HG03439 (cell line): ENCODE measurements at regions not wholly inside any gene's neighbourhood (a gene's known extent, or its start where the extent isn't known, plus 50 kb on each side); places are given as distances from the start of the nearest gene placed in this dataset.

Experiments used
- ATAC-seq: cut with Tn5 transposase; IDR thresholded peaks from one replicate; pipeline ENCODE4 v1.9.1; 2021; ENCODE audit warnings: mild to moderate bottlenecking, moderate library complexity; ENCODE audit not compliant: unreplicated experiment

- no peak for ATAC-seq
Measured at GRCh38 chr11:127130321-127130720, 129.8 kb upstream of the KIRREL3 start.

DNA sequence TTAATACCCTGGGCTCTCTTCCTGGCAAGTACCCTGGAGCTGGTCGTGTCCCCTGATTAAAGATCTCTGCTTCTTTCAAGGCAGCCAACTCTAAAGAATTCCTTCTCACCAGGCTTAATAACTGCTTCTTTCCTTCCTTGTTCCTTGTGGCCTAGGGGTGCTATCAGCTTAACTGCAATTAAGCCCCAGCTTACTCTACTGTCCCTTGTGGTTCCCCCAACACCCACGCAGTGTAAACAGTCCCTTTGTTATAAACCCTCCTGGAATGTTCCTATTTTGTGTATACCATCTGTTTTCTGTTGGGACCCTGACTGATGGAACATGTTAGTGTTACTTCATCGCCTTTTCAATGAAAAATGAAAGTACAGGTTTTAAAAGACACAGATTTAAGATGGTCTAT is 126.4 kb upstream of the KIRREL3 start:
- no peak for ATAC-seq

DNA sequence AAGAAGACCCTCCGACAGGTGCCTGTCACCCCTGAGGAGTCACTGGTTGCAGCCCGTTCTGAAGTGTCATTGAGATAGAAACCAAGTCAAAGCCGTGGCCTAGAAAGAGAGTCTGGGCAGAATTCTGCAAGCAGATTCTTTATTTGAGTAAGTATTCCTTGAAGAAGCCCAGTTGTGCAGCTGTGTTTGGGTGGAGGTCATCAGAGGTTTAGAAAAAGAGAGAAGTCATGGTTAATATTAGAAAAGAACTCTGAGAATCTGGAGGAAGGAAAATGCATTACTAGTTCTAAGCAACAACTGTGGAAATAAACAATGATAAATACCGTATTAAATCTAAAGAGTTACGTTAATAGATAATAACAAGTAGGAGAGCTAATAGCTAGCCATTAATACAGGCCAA is 118.8 kb upstream of the KIRREL3 start:
- no peak for ATAC-seq

DNA sequence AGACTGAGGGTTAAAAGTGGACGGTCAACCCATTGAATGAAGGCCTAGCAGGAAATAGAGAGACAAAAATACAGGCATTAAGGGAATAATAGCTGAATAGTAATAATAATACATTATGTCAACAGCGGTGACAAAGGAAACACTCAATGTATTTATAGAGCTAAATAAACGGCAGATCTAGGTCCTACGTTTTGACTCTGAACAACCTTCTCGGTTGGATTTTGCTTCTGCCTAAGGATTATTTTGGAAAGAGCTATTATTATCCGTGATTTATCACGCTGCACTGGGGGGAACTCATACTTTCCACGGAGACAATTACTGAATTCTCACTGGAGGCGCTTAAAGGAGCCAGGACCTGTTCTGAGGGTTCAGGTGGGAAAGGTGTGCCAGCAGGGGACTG is 118.2 kb upstream of the KIRREL3 start:
- no peak for ATAC-seq

DNA sequence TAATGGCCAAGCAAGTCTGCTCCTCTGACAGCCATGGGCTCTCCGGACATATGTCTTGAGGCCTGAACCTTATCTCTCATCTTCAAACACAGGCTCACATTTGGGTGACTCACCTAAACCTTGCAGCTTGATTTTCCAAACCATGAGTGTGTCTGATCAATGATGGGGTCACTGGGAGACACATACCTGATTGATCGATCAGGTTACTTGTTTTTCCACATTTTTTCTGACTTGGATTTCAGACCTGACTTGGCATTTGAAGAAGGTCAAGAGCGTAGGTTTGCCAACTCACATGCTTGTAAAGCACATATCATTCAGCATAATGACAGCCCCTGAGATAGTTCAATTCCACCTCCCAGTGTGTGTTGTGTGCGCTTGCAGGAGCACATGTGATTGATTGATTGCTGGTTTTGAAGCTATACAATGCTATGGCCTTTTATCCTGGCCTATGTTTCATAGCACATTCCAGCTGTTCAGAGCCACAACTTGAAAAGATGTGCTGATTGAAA is 116.7 kb upstream of the KIRREL3 start:
- ATAC-seq: no peak

- ATAC-seq: no peak
Measured at GRCh38 chr11:127115844-127116243, 115.3 kb upstream of the KIRREL3 start.

- no peak for ATAC-seq
Measured at GRCh38 chr11:127114035-127114434, 113.5 kb upstream of the KIRREL3 start.

DNA sequence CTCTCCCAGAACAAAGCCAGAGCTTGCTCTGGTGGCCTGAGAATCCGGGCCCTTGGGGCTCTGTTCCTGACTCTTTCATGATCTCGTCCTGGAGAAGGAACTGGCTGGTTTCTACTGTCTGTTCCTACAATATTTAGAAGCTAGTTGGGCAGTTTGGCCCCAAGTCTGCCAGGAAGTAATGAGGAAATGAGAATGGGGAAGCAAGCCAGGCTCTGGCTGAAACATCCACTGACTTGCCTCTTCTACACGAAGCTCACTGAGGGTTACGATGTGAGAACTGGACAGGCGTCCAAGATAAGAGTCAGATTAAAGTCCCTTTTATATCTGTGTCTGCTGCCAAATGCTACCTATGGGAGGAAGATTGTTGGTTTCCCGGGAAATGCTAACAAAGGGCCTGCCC is 110.0 kb upstream of the KIRREL3 start:
- ATAC-seq: no peak

DNA sequence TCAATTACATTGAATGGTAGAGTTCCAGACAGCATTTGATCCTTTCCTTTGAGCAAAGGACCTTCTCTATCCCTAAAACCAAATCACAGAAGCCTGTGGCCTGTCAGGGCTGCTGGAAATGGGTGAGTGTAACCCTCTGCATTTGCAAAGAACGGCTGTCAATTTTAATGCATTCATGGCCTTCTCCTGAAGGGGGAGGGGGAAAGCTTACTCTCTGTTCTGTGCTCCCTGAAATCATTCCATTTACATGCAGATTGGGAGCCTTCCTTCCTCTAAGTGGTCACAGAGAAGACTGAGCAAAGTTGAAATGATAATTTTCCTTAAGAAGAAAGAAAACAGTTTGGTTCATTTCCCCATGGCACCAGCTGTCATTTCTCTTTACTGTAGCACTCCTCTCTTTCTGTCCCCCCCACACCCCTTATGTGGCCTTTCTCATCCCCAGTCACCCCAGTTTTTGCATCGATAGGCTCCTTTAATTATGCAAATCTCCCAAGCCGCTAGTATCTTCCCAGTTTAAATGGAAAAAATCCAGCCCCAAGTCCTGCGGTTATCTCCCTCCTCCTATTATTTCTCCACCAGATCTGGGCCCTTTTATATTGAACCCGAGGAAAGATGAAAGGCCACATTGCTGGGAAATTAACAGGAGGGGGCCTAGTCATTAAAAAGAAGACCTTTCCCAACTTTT is 109.4 kb upstream of the KIRREL3 start:
- no peak for ATAC-seq

GRCh38 chr11:127108838-127109237 is 108.3 kb upstream of the KIRREL3 start:
- ATAC-seq: no peak

DNA sequence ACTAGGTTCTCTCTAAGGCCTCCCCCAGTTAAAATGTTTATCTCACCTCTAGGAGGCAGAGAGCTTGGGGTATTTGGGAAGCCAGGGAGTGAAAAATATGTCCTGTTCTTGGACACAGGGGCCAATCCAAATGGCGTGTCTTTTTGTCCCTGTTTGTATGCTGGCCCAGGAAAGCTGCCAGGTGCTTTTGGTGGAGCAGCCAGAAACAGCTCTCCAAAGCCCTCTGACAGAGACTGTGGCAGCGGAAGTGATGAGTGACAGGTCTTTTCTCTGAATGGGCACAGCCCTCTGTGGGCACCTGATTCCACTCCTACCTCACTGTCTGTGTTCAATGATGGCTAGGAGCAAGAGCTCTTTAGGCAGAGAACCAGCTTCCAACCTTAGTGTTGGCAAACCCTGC is 106.4 kb upstream of the KIRREL3 start:
- ATAC-seq: no peak

GRCh38 chr11:127105593-127106541 is 105.3 kb upstream of the KIRREL3 start:
- ATAC-seq: no peak

DNA sequence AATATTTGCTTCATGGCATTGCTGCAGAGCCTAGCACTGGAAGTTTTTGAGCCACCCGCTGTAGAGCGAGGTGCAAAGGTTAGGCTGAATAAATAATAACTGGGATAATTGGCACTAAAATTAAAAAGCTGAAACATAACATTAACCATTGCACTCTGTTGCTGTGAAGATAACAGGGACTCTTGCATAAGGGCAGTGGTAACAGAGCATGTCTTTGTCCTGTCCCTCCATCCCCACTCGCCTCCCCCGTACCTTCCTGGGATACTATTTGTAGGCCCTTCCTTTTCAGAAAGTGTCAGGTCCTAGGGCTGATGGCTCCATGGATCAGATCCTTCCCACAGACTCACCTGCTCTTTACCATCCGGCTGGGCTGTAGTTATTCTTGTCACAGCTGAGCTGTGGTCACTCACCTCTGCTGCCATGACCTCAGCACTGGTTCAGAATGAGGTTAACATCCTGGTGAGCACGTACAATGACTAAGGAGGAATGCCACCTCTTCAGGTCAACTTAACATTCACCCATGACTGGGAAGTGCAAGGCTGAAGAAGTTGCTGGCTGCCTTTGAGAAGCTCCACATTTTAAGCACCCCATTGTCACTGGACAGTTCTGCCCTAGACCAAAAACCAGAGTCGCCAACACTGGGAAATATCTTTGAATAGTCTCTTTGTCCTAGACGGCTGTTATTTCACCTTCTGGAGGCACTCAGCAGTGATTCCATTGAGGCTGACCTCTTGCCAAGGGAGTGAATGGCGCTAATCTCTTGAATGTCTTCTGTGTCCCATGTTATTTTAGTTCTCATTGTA is 103.2 kb upstream of the KIRREL3 start:
- no peak for ATAC-seq

DNA sequence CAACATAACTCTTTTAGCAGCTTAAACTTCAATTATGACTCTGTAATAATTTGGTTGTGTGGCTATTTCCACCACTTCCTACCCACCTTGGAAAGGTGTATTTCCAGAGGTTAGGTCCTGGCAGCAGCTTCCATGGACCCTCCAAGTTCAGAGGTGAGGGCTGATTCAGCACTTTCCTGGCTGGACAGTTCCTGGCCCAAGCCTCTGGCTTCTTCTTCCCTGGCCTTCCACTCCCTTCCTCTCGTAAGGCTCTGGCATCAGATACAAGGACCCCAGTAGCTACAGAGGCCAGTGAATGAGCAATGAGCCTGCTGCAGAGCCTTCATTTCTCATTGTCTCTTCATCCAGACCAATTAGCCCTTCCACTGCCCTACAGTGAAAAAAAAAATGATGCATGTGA is 98.1 kb upstream of the KIRREL3 start:
- ATAC-seq: no peak

DNA sequence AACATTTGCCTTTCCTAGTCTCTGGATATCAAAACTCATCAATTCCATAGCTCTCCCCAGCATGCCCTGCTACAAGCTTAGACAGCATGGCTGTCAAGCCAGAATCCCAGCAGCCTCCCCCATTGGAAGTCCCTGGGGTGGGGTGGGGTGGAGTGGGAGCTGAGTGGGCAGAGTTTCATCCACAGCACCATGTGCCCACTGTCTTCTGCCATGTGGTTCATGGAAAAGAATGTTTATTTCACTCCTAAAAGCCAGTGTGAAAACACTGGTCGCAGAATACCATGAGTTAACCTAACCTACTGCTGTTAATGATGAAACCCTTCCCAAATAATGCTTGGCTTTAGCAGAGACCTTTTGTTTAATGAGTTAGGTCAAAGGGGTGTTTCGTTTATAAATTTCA is 80.2 kb upstream of the KIRREL3 start:
- no peak for ATAC-seq

GRCh38 chr11:127075758-127076157 is 75.2 kb upstream of the KIRREL3 start:
- no peak for ATAC-seq

- ATAC-seq: peak; percentile 95
Measured at GRCh38 chr11:127074151-127074761, 73.7 kb upstream of the KIRREL3 start.

DNA sequence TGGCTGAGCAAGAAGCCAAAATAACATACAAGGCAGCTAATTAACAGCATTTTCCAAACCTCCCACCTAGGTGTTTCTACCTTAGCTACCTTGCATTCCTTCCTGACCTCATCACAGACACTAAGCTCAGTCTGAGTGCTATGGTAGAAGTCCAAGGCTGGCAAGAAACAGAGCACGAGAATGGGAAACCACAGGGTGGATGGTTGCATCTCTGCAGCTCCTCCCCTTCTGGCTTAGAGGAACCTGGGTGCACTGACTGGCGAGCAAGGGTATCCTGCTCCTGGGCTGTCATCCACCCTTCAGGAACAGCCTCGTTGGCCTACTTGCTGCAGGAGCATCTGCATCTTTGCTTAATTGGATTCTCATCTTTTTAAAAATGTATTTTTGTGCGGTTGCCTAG is 73.1 kb upstream of the KIRREL3 start:
- no peak for ATAC-seq

GRCh38 chr11:127071606-127072005 is 71.0 kb upstream of the KIRREL3 start:
- ATAC-seq: no peak

DNA sequence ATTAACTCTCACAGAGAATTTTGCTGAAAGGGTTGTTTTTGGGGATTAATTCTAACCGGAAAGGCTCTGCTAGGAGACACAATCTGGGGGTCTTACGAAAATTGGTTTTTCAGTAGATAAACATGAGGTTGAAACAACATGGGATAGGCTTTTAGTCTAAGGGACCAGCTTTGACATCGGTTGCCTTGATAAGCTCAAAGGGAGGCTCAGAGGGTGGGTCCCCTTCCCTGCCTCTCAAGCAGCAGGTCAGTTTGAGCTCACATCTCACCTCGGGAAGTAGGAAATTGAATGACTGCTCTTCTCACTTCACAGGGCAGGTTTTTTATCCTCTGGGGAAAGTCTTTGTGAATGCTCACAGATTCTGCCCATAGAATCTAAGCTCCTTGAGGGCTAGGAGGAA is 70.2 kb upstream of the KIRREL3 start:
- ATAC-seq: no peak
